ENCODE measurements at regions not wholly inside any gene's neighbourhood (a gene's known extent, or its start where the extent isn't known, plus 50 kb on each side); places are given as distances from the start of the nearest gene placed in this dataset.

GRCh38 chr6:91786474-91787184 lies 1199.8 kb upstream of the MAP3K7 start:
- TF ChIP-seq CTCF (IDR thresholded peaks at IDR 0.05) (no peak), POLR2AphosphoS5 (IDR thresholded peaks at IDR 0.05) (no peak)

Measured in breast epithelium (tissue), 3 donors.